ENCODE measurements at regions not wholly inside any gene's neighbourhood (a gene's known extent, or its start where the extent isn't known, plus 50 kb on each side); places are given as distances from the start of the nearest gene placed in this dataset.

GRCh38 chr21:17732306-17732705 is 86.8 kb downstream of the C21orf91 start:
- intact Hi-C loops (cut with micrococcal nuclease; ENCODE audit: unreplicated experiment), result no loop called here
- BruUV-seq (replicated peaks), result no TSS peak
- CTCF ChIA-PET, result no interaction called here

GRCh38 chr21:17731554-17731953 is 87.6 kb downstream of the C21orf91 start:
- no peak overlapping the region for H3K4me3 Mint-ChIP-seq (ENCODE audit: unreplicated experiment)
- H3K4me1 Mint-ChIP-seq (ENCODE audit: low read depth, unreplicated experiment), result no peaks in the 10 kb centered on the region
- BruUV-seq (replicated peaks), result no TSS peak
- no peaks in the 10 kb centered on the region for H3K27me3 Mint-ChIP-seq (ENCODE audit: insufficient read depth, unreplicated experiment)
- H3K4me3 ChIP-seq (ENCODE audit: low read depth, low read length), result no peak overlapping the region
- no peak overlapping the region for H3K27ac Mint-ChIP-seq (ENCODE audit: unreplicated experiment)
- H3K9me3 Mint-ChIP-seq (ENCODE audit: unreplicated experiment), result peaks cover 16% of the 10 kb centered on the region
- POLR2A ChIA-PET, result no interaction called here
- TF ChIP-seq, protein P1, sequence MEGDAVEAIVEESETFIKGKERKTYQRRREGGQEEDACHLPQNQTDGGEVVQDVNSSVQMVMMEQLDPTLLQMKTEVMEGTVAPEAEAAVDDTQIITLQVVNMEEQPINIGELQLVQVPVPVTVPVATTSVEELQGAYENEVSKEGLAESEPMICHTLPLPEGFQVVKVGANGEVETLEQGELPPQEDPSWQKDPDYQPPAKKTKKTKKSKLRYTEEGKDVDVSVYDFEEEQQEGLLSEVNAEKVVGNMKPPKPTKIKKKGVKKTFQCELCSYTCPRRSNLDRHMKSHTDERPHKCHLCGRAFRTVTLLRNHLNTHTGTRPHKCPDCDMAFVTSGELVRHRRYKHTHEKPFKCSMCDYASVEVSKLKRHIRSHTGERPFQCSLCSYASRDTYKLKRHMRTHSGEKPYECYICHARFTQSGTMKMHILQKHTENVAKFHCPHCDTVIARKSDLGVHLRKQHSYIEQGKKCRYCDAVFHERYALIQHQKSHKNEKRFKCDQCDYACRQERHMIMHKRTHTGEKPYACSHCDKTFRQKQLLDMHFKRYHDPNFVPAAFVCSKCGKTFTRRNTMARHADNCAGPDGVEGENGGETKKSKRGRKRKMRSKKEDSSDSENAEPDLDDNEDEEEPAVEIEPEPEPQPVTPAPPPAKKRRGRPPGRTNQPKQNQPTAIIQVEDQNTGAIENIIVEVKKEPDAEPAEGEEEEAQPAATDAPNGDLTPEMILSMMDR (IDR thresholded peaks at IDR 0.05; ENCODE audit: insufficient read depth in 1 of 2, low read depth in 1 of 2, low read length in 1 of 2, severe bottlenecking in 1 of 2, unreplicated experiment in 1 of 2), result no peak
- CTCF ChIA-PET, result no interaction called here
- H3K27me3 ChIP-seq (replicated peaks; ENCODE audit: control insufficient read depth, insufficient read depth, low read length), result no peaks in the 10 kb centered on the region
- peaks cover 3% of the 10 kb centered on the region; the same call in 1 of the 2 replicates for H3K4me1 ChIP-seq
- DNase-seq, result no peak
- intact Hi-C loops (cut with micrococcal nuclease; ENCODE audit: unreplicated experiment), result no loop called here
- H3K36me3 ChIP-seq (ENCODE audit: control insufficient read depth, insufficient read depth, low read length), result no peaks in the 10 kb centered on the region
- H3K9me3 ChIP-seq, result no peaks in the 10 kb centered on the region
- H3K36me3 Mint-ChIP-seq (ENCODE audit: insufficient read depth, unreplicated experiment), result no peaks in the 10 kb centered on the region

More at GRCh38 chr21:17732306-17732705, 86.8 kb downstream of the C21orf91 start:
- Mint-ChIP-seq H3K36me3 (ENCODE audit: insufficient read depth, unreplicated experiment) (no peaks in the 10 kb centered on the region), H3K9me3 (ENCODE audit: unreplicated experiment) (peaks cover 18% of the 10 kb centered on the region), H3K27ac (ENCODE audit: unreplicated experiment) (no peak overlapping the region), H3K27me3 (ENCODE audit: insufficient read depth, unreplicated experiment) (no peaks in the 10 kb centered on the region), H3K4me1 (ENCODE audit: low read depth, unreplicated experiment) (no peaks in the 10 kb centered on the region), H3K4me3 (ENCODE audit: unreplicated experiment) (no peak overlapping the region)
- H3K9me3 ChIP-seq, result no peaks in the 10 kb centered on the region
- no peaks in the 10 kb centered on the region for H3K36me3 ChIP-seq (ENCODE audit: control insufficient read depth, insufficient read depth, low read length)
- TF ChIP-seq, protein P1 (IDR thresholded peaks at IDR 0.05; ENCODE audit: insufficient read depth in 1 of 2, low read depth in 1 of 2, low read length in 1 of 2, severe bottlenecking in 1 of 2, unreplicated experiment in 1 of 2), result no peak
- H3K4me3 ChIP-seq (ENCODE audit: low read depth, low read length), result no peak overlapping the region
- H3K4me1 ChIP-seq, result peaks cover 3% of the 10 kb centered on the region; the same call in 1 of the 2 replicates
- no peak for DNase-seq
- POLR2A ChIA-PET, result no interaction called here
- no peaks in the 10 kb centered on the region for H3K27me3 ChIP-seq (replicated peaks; ENCODE audit: control insufficient read depth, insufficient read depth, low read length)

- H3K27me3 Mint-ChIP-seq (ENCODE audit: insufficient read depth, unreplicated experiment), result no peaks in the 10 kb centered on the region
- no TSS peak for BruUV-seq (replicated peaks)
- Histone ChIP-seq H3K4me1 (peaks cover 3% of the 10 kb centered on the region; the same call in 1 of the 2 replicates), H3K27me3 (replicated peaks; ENCODE audit: control insufficient read depth, insufficient read depth, low read length) (no peaks in the 10 kb centered on the region), H3K4me3 (ENCODE audit: low read depth, low read length) (no peak overlapping the region), H3K9me3 (no peaks in the 10 kb centered on the region), H3K36me3 (ENCODE audit: control insufficient read depth, insufficient read depth, low read length) (no peaks in the 10 kb centered on the region)
- peak overlapping the region; percentile 74 for H3K27ac Mint-ChIP-seq (ENCODE audit: unreplicated experiment)
- no peaks in the 10 kb centered on the region for H3K36me3 Mint-ChIP-seq (ENCODE audit: insufficient read depth, unreplicated experiment)
- ChIA-PET CTCF (interaction anchor here (0.6 kb wide), 1 partner anchor 135 kb away, joined by 4 read pairs; no protein-coding TSS in a partner anchor), POLR2A (no interaction called here)
- no peak overlapping the region for H3K4me3 Mint-ChIP-seq (ENCODE audit: unreplicated experiment)
- DNase-seq, result no peak
- peaks cover 8% of the 10 kb centered on the region for H3K9me3 Mint-ChIP-seq (ENCODE audit: unreplicated experiment)
- intact Hi-C loops (cut with micrococcal nuclease; ENCODE audit: unreplicated experiment), result no loop called here
- TF ChIP-seq, protein P1 (IDR thresholded peaks at IDR 0.05; ENCODE audit: insufficient read depth in 1 of 2, low read depth in 1 of 2, low read length in 1 of 2, severe bottlenecking in 1 of 2, unreplicated experiment in 1 of 2), result no peak
- no peaks in the 10 kb centered on the region for H3K4me1 Mint-ChIP-seq (ENCODE audit: low read depth, unreplicated experiment)
Measured at GRCh38 chr21:17730782-17731181, 88.4 kb downstream of the C21orf91 start.
